Inflammatory macrophage treated with lipopolysaccharide for 4 hours (primary cell): ENCODE measurements at regions not wholly inside any gene's neighbourhood (a gene's known extent, or its start where the extent isn't known, plus 50 kb on each side); places are given as distances from the start of the nearest gene placed in this dataset.
"Not testable (repeated sequence)": the region's sequence is repeated elsewhere in the genome, so short reads cannot be mapped to it uniquely, and the experiment has no call there.

Experiments
- DNase-seq: peaks from one replicate; pipeline ENCODE4 v3.0.0-alpha.2; 2020

- no peak for DNase-seq
Observed at GRCh38 chr2:75381032-75381431, 179.7 kb downstream of the EVA1A start.

GRCh38 chr2:75379476-75380210, 180.3 kb upstream of the TACR1 start:
- no peak for DNase-seq

GRCh38 chr2:75375646-75376582, 176.6 kb upstream of the TACR1 start:
- DNase-seq: no peak

- DNase-seq: not testable (repeated sequence)
Observed at GRCh38 chr2:75374414-75374957, 175.2 kb upstream of the TACR1 start.

- DNase-seq: no peak
Observed at GRCh38 chr2:75367401-75367800, 168.1 kb upstream of the TACR1 start.

GRCh38 chr2:75361486-75361885, 162.2 kb upstream of the TACR1 start:
- no peak for DNase-seq

GRCh38 chr2:75360945-75361344, 161.6 kb upstream of the TACR1 start:
- no peak for DNase-seq

GRCh38 chr2:75356865-75357264, 157.5 kb upstream of the TACR1 start:
- DNase-seq: no peak

- no peak for DNase-seq
Observed at GRCh38 chr2:75353131-75353530, 153.8 kb upstream of the TACR1 start.

GRCh38 chr2:75348307-75348706, 149.0 kb upstream of the TACR1 start:
- no peak for DNase-seq

- DNase-seq: no peak
Observed at GRCh38 chr2:75344146-75344545, 144.8 kb upstream of the TACR1 start.

- DNase-seq: no peak
Observed at GRCh38 chr2:75342504-75343175, 143.3 kb upstream of the TACR1 start.

GRCh38 chr2:75340560-75340959, 141.2 kb upstream of the TACR1 start:
- DNase-seq: no peak

GRCh38 chr2:75338461-75338860, 139.1 kb upstream of the TACR1 start:
- DNase-seq: no peak

GRCh38 chr2:75337619-75338018, 138.3 kb upstream of the TACR1 start:
- no peak for DNase-seq

GRCh38 chr2:75337016-75337415, 137.7 kb upstream of the TACR1 start:
- no peak for DNase-seq

- DNase-seq: no peak
Observed at GRCh38 chr2:75336451-75336850, 137.1 kb upstream of the TACR1 start.

GRCh38 chr2:75334076-75334475, 134.8 kb upstream of the TACR1 start:
- no peak for DNase-seq

GRCh38 chr2:75333646-75334045, 134.3 kb upstream of the TACR1 start:
- no peak for DNase-seq

GRCh38 chr2:75328156-75328555, 128.8 kb upstream of the TACR1 start:
- no peak for DNase-seq

- no peak for DNase-seq
Observed at GRCh38 chr2:75327334-75327733, 128.0 kb upstream of the TACR1 start.

- no peak for DNase-seq
Observed at GRCh38 chr2:75326645-75327044, 127.3 kb upstream of the TACR1 start.

- no peak for DNase-seq
Observed at GRCh38 chr2:75325594-75325993, 126.3 kb upstream of the TACR1 start.
